PC-3 (cell line): ENCODE measurements at regions not wholly inside any gene's neighbourhood (a gene's known extent, or its start where the extent isn't known, plus 50 kb on each side); places are given as distances from the start of the nearest gene placed in this dataset.

Source experiments
- ATAC-seq: fragments of 200-7000 bp; cut with Tn5 transposase; 2 replicates; pipeline ENCODE4 v1.9.1; 2020; ENCODE audit warnings: mild to moderate bottlenecking, moderate library complexity
- BruUV-seq: library from RNA; stranded (reverse); fragments of 400-500 nt; replicated peaks from 2 replicates; lab custom pipeline; 2021; lab: Mats Ljungman, UMichigan
- CTCF ChIA-PET: fragments of 300-600 bp; sonication (Branson Sonifier 250); formaldehyde crosslinking; loops from one replicate; lab custom pipeline; 2022; ENCODE audit warnings: antibody characterized with exemption; lab: Charles Lee
- POLR2A ChIA-PET: fragments of 300-600 bp; sonication (Branson Sonifier 250); formaldehyde crosslinking; loops from one replicate; lab custom pipeline; 2022; ENCODE audit warnings: antibody characterized with exemption; ENCODE audit not compliant: unreplicated experiment; lab: Charles Lee
- DNase-seq: peaks from one replicate; pipeline ENCODE4 v3.0.0-alpha.2; 2015
- H2AFZ ChIP-seq: fragments of 300-600 bp; sonication (generic); 2 replicates; pipeline ENCODE4 v1.6.0; 2016; ENCODE audit warnings: antibody characterized with exemption, low read length
- H3F3A ChIP-seq: fragments of 300-600 bp; sonication (generic); one replicate; pipeline ENCODE4 v1.6.0; 2017; ENCODE audit warnings: antibody characterized with exemption, low read length, control low read depth, mild to moderate bottlenecking; ENCODE audit not compliant: unreplicated experiment
- H3K27ac ChIP-seq: fragments of 300-600 bp; sonication (generic); 2 replicates; pipeline ENCODE4 v1.5.1; 2016; ENCODE audit warnings: mild to moderate bottlenecking, low read length
- H3K27me3 ChIP-seq: fragments of 300-600 bp; sonication (generic); 2 replicates; pipeline ENCODE4 v1.6.1; 2016; ENCODE audit warnings: low read length, mixed read lengths
- H3K36me3 ChIP-seq: fragments of 300-600 bp; sonication (generic); 2 replicates; pipeline ENCODE4 v1.6.1; 2016; ENCODE audit warnings: low read depth, mixed run types, low read length, mixed read lengths
- H3K4me1 ChIP-seq: fragments of 300-600 bp; sonication (generic); 2 replicates; pipeline ENCODE4 v1.5.1; 2016; ENCODE audit warnings: low read length; ENCODE audit not compliant: insufficient read depth
- H3K4me2 ChIP-seq: fragments of 300-600 bp; sonication (generic); 2 replicates; pipeline ENCODE4 v1.6.0; 2016; ENCODE audit warnings: low read length
- H3K4me3 ChIP-seq: fragments of 300-600 bp; sonication (generic); 2 replicates; pipeline ENCODE4 v1.5.1; 2016; ENCODE audit warnings: mild to moderate bottlenecking, low read length, mixed read lengths
- H3K79me2 ChIP-seq: fragments of 300-600 bp; sonication (generic); 2 replicates; pipeline ENCODE4 v1.6.1; 2017; ENCODE audit warnings: low read length, mixed read lengths
- H3K9ac ChIP-seq: fragments of 300-600 bp; sonication (generic); 2 replicates; pipeline ENCODE4 v1.6.0; 2016; ENCODE audit warnings: mild to moderate bottlenecking, low read length
- H3K9me2 ChIP-seq: fragments of 300-600 bp; sonication (generic); replicated peaks from 2 replicates; pipeline ENCODE4 v1.6.1; 2016; ENCODE audit warnings: mixed run types, low read length, mixed read lengths
- H3K9me3 ChIP-seq: fragments of 300-600 bp; sonication (generic); 2 replicates; pipeline ENCODE4 v1.6.1; 2016; ENCODE audit warnings: low read length, mixed read lengths
- H4K20me1 ChIP-seq: fragments of 300-600 bp; sonication (generic); 2 replicates; pipeline ENCODE4 v1.6.1; 2016; ENCODE audit warnings: low read length, mixed read lengths
- EZH2 ChIP-seq: fragments of 300-600 bp; sonication (generic); IDR thresholded peaks from one replicate; pipeline ENCODE4 v1.6.1; 2017; ENCODE audit warnings: antibody characterized with exemption, mild to moderate bottlenecking, low read length; ENCODE audit not compliant: unreplicated experiment
- EZH2phosphoT487 ChIP-seq: fragments of 300-600 bp; sonication (generic); IDR thresholded peaks from 2 replicates; pipeline ENCODE4 v1.6.1; 2018; ENCODE audit warnings: mild to moderate bottlenecking, antibody characterized with exemption, low read length, borderline replicate concordance
- intact Hi-C: fragments of 100-400 bp; cut with micrococcal nuclease; formaldehyde crosslinking; loops from 2 replicates; pipeline ENCODE4 v1.9.0; 2023
- TF ChIP-seq, protein P1 (sequence below): fragments of 300-600 bp; sonication (generic); conservative IDR thresholded peaks from 2 replicates; pipeline ENCODE4 v1.5.1; 2017; ENCODE audit warnings: antibody characterized with exemption, low read depth, mild to moderate bottlenecking, low read length

DNA sequence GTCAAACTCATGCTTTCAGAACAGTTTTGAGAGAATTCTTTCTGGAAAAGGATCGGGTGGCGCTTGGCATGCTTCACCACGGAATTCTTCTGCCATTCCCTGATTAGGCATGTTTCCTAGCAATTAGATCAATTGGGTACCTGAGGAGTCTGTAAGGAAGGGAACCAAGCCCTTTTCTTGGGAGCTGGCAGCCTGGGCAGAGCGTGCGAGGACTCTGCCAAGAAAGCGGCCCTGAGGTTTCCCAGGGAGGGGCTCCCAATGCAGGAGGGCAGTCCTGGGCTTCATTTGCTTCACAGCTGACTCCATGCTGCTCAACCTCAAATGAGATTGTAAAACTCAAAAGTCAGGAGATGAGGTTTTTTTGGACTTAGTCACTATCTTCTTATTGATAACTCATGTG is 60.3 kb downstream of the MYCN start:
- CTCF ChIA-PET = no interaction called here
- intact Hi-C loops = no loop called here

DNA sequence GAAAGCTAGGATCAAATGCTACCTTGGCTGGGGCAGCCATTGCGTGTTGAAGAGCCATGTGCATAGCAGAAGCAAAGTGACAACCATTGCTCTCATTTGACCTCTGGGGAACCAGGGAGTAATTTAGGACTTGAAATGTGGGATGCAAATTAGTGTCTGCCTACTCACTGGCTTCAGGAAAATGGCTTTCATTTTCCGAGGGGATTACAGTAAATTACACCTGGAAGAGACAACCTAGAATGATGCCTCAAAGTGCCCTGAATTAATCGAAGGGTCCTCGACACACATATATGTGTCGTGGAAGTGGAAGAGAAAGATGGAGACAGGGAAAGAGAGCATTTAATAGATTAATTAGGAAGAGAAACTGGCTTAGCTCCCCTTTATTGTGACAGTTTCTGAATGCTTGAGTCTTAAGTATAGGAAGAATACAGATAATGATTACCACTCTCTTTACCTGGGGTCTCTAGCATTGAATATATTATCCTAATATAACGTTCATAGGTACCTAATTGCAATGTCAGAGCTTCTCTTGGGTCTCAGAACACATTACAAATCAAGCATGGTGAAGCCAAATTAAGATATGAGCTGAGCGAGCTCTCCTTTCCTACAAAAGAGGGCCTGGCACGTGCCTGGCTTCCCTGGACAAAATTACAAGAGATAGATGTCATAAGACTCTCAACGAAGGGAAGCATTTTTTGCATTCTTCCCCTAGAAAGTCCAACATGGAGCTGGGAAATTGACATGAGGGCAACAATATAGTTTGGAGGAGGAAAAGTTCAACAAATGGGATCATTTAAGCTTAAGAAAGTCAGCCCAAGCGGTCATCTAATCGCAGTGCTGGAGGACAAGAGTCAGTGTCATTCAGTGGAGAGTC is 59.5 kb downstream of the MYCN start:
- no peaks in the 10 kb centered on the region for H3K36me3 ChIP-seq
- intact Hi-C loops = no loop called here
- no peaks in the 10 kb centered on the region for H4K20me1 ChIP-seq
- H3K4me2 ChIP-seq = no peak overlapping the region
- TF ChIP-seq EZH2phosphoT487 (no peak), EZH2 (no peak)
- TF ChIP-seq, protein P1, sequence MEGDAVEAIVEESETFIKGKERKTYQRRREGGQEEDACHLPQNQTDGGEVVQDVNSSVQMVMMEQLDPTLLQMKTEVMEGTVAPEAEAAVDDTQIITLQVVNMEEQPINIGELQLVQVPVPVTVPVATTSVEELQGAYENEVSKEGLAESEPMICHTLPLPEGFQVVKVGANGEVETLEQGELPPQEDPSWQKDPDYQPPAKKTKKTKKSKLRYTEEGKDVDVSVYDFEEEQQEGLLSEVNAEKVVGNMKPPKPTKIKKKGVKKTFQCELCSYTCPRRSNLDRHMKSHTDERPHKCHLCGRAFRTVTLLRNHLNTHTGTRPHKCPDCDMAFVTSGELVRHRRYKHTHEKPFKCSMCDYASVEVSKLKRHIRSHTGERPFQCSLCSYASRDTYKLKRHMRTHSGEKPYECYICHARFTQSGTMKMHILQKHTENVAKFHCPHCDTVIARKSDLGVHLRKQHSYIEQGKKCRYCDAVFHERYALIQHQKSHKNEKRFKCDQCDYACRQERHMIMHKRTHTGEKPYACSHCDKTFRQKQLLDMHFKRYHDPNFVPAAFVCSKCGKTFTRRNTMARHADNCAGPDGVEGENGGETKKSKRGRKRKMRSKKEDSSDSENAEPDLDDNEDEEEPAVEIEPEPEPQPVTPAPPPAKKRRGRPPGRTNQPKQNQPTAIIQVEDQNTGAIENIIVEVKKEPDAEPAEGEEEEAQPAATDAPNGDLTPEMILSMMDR = no peak
- CTCF ChIA-PET = no interaction called here
- H3K9ac ChIP-seq = no peak overlapping the region
- no peaks in the 10 kb centered on the region for H3K9me2 ChIP-seq
- no peaks in the 10 kb centered on the region for H3K79me2 ChIP-seq
- DNase-seq = no peak
- H2AFZ ChIP-seq = no peak overlapping the region
- no TSS peak for BruUV-seq
- H3K4me1 ChIP-seq = no peaks in the 10 kb centered on the region
- no peaks in the 10 kb centered on the region for H3F3A ChIP-seq
- no peak overlapping the region for H3K4me3 ChIP-seq
- POLR2A ChIA-PET = no interaction called here
- H3K27ac ChIP-seq = no peak overlapping the region
- H3K9me3 ChIP-seq = no peaks in the 10 kb centered on the region
- no peak for ATAC-seq
- H3K27me3 ChIP-seq = peaks cover 43% of the 10 kb centered on the region

More for the DNA sequence above, 60.3 kb downstream of the MYCN start:
- H3K79me2 ChIP-seq = no peaks in the 10 kb centered on the region
- DNase-seq = no peak
- H3F3A ChIP-seq = no peaks in the 10 kb centered on the region
- ATAC-seq = no peak
- H3K36me3 ChIP-seq = no peaks in the 10 kb centered on the region
- no peaks in the 10 kb centered on the region for H3K9me3 ChIP-seq
- TF ChIP-seq EZH2 (no peak), EZH2phosphoT487 (no peak)
- H3K4me1 ChIP-seq = no peaks in the 10 kb centered on the region
- H3K4me3 ChIP-seq = no peak overlapping the region
- no peak overlapping the region for H3K9ac ChIP-seq
- H3K27ac ChIP-seq = no peak overlapping the region
- H2AFZ ChIP-seq = no peak overlapping the region
- no TSS peak for BruUV-seq
- H3K4me2 ChIP-seq = no peak overlapping the region
- H4K20me1 ChIP-seq = no peaks in the 10 kb centered on the region
- peaks cover 38% of the 10 kb centered on the region for H3K27me3 ChIP-seq
- POLR2A ChIA-PET = no interaction called here
- H3K9me2 ChIP-seq = no peaks in the 10 kb centered on the region

DNA sequence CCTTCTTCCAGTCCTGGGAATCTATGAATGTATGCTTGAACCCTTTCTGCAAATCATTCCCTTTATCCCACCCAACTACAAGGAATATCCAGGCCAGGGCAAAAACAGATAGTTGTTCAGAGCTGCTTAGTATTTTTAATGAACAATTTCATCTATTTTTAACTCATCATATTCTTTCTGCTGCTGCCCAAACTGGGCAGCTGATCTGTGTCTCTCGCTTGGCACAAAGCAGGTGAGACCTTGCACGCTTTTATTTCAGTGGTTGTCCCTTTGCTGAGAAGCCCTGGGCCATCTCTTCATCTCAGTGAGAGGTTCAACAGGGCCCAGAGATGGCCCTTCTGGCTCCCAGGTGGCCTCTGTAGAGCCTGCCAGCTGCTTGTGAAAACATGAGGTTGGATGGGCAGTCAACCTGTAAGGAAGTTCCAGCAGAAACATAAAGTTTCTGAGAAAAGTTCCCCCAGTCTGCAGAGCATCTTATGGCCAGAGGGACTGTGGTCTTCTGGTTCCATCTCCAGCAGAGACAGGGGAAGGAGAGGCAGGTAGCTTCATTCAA is 57.5 kb downstream of the MYCN start:
- POLR2A ChIA-PET = no interaction called here
- Histone ChIP-seq H3K27me3 (peaks cover 46% of the 10 kb centered on the region), H2AFZ (no peak overlapping the region), H3K4me1 (no peaks in the 10 kb centered on the region), H3K9me3 (no peaks in the 10 kb centered on the region), H3F3A (no peaks in the 10 kb centered on the region), H4K20me1 (no peaks in the 10 kb centered on the region), H3K36me3 (no peaks in the 10 kb centered on the region), H3K9ac (no peak overlapping the region), H3K9me2 (no peaks in the 10 kb centered on the region), H3K79me2 (no peaks in the 10 kb centered on the region), H3K4me2 (no peak overlapping the region), H3K4me3 (no peak overlapping the region), H3K27ac (no peak overlapping the region)
- CTCF ChIA-PET = no interaction called here
- ATAC-seq (no peak), DNase-seq (no peak)
- intact Hi-C loops = no loop called here
- no TSS peak for BruUV-seq
- no peak for TF ChIP-seq EZH2
- TF ChIP-seq, protein P1 = no peak
- no peak for TF ChIP-seq EZH2phosphoT487
